NB4 (cell line): ENCODE measurements at regions not wholly inside any gene's neighbourhood (a gene's known extent, or its start where the extent isn't known, plus 50 kb on each side); places are given as distances from the start of the nearest gene placed in this dataset.

Experiments
- MYC ChIP-seq: IDR thresholded peaks from 2 replicates; pipeline ENCODE4 v1.6.1; 2011; ENCODE audit warnings: low read depth, low read length
- POLR2A ChIP-seq: IDR thresholded peaks from 2 replicates; pipeline ENCODE4 v1.6.1; 2011; ENCODE audit warnings: mild to moderate bottlenecking; ENCODE audit not compliant: insufficient read length; ENCODE audit errors: extremely low read depth
- TF ChIP-seq, protein P1 (sequence below): IDR thresholded peaks from one replicate; pipeline ENCODE4 v1.5.1; 2012; ENCODE audit warnings: low read depth, low read length
- TF ChIP-seq, protein P2 (sequence below): IDR thresholded peaks from 2 replicates; pipeline ENCODE4 v1.6.1; 2011; ENCODE audit warnings: low read depth, low read length

DNA sequence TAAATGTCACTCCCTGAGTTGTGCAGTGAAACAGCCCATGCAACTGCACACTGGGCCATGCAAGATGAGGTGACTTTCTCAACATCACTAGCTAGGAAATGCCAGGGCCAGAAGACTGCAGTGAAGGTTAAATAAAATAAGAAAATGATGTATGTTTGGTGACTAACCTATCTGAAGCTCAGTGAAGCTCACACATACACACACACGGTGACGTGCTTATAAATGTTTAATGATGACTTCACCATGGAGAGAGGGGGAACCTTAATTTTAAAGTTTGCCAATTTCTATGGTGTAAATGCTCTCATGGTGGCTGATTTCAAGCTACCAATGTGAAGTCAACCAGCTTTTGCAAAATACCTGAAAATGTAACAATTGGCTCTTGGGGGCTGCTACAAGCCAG is 166.4 kb downstream of the MAF start:
- TF ChIP-seq, protein P1, sequence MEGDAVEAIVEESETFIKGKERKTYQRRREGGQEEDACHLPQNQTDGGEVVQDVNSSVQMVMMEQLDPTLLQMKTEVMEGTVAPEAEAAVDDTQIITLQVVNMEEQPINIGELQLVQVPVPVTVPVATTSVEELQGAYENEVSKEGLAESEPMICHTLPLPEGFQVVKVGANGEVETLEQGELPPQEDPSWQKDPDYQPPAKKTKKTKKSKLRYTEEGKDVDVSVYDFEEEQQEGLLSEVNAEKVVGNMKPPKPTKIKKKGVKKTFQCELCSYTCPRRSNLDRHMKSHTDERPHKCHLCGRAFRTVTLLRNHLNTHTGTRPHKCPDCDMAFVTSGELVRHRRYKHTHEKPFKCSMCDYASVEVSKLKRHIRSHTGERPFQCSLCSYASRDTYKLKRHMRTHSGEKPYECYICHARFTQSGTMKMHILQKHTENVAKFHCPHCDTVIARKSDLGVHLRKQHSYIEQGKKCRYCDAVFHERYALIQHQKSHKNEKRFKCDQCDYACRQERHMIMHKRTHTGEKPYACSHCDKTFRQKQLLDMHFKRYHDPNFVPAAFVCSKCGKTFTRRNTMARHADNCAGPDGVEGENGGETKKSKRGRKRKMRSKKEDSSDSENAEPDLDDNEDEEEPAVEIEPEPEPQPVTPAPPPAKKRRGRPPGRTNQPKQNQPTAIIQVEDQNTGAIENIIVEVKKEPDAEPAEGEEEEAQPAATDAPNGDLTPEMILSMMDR = no peak
- no peak for TF ChIP-seq POLR2A
- TF ChIP-seq, protein P2, sequence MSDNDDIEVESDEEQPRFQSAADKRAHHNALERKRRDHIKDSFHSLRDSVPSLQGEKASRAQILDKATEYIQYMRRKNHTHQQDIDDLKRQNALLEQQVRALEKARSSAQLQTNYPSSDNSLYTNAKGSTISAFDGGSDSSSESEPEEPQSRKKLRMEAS = no peak
- TF ChIP-seq MYC = no peak
